OCI-LY1 (cell line): ENCODE measurements at regions not wholly inside any gene's neighbourhood (a gene's known extent, or its start where the extent isn't known, plus 50 kb on each side); places are given as distances from the start of the nearest gene placed in this dataset.

Source experiments
- H2AFZ ChIP-seq: fragments of 200-600 bp; sonication (generic), shearing (Covaris generic); 2 replicates; pipeline ENCODE4 v1.6.0; 2014; ENCODE audit warnings: antibody characterized with exemption, mild to moderate bottlenecking, low read length
- H3F3A ChIP-seq: fragments of 200-600 bp; sonication (generic), shearing (Covaris generic); 2 replicates; pipeline ENCODE4 v1.6.0; 2014; ENCODE audit warnings: mild to moderate bottlenecking, antibody characterized with exemption, low read length, moderate library complexity; ENCODE audit not compliant: insufficient read depth
- H3K27ac ChIP-seq: fragments of 200-600 bp; sonication (generic); 2 replicates; pipeline ENCODE4 v1.5.1; 2014; ENCODE audit warnings: low read length, mixed run types, mild to moderate bottlenecking, low read depth; ENCODE audit not compliant: poor library complexity, severe bottlenecking
- H3K27me3 ChIP-seq: fragments of 200-600 bp; sonication (generic); 2 replicates; pipeline ENCODE4 v1.6.0; 2014; ENCODE audit warnings: antibody characterized with exemption, mild to moderate bottlenecking, low read length, moderate library complexity; ENCODE audit not compliant: insufficient read depth
- H3K36me3 ChIP-seq: fragments of 200-600 bp; sonication (generic); 2 replicates; pipeline ENCODE4 v1.6.1; 2014; ENCODE audit warnings: mild to moderate bottlenecking, antibody characterized with exemption, low read length, moderate library complexity, mixed read lengths; ENCODE audit not compliant: insufficient read depth
- H3K4me1 ChIP-seq: fragments of 200-600 bp; sonication (generic); 2 replicates; pipeline ENCODE4 v1.5.1; 2014; ENCODE audit warnings: mild to moderate bottlenecking, low read length, moderate library complexity; ENCODE audit not compliant: insufficient read depth, severe bottlenecking
- H3K4me2 ChIP-seq: fragments of 200-600 bp; sonication (generic), shearing (Covaris generic); 2 replicates; pipeline ENCODE4 v1.6.1; 2014; ENCODE audit warnings: low read length
- H3K4me3 ChIP-seq: fragments of 200-600 bp; sonication (generic); 2 replicates; pipeline ENCODE4 v1.5.1; 2014; ENCODE audit warnings: low read length, low read depth, mild to moderate bottlenecking, mixed read lengths; ENCODE audit not compliant: poor library complexity, severe bottlenecking
- H3K79me2 ChIP-seq: fragments of 200-600 bp; shearing (Covaris generic); 2 replicates; pipeline ENCODE4 v1.6.1; 2016; ENCODE audit warnings: mixed run types, low read length, mixed read lengths; ENCODE audit not compliant: insufficient read depth
- H3K9ac ChIP-seq: fragments of 200-600 bp; sonication (generic), shearing (Covaris generic); 2 replicates; pipeline ENCODE4 v1.6.1; 2014; ENCODE audit warnings: mild to moderate bottlenecking, low read length, mixed read lengths
- H3K9me2 ChIP-seq: fragments of 200-600 bp; sonication (generic), shearing (Covaris generic); 2 replicates; pipeline ENCODE4 v1.6.1; 2014; ENCODE audit warnings: low read depth, mild to moderate bottlenecking, low read length, mixed read lengths
- H3K9me3 ChIP-seq: fragments of 200-600 bp; shearing (Covaris generic); 2 replicates; pipeline ENCODE4 v1.6.1; 2014; ENCODE audit warnings: low read length, mixed read lengths
- H4K20me1 ChIP-seq: fragments of 200-600 bp; sonication (generic), shearing (Covaris generic); 2 replicates; pipeline ENCODE4 v1.6.0; 2016; ENCODE audit warnings: mild to moderate bottlenecking, low read length; ENCODE audit not compliant: insufficient read depth
- CTCF ChIP-seq: fragments of 200-600 bp; sonication (generic), shearing (Covaris generic); IDR thresholded peaks from 2 replicates; pipeline ENCODE4 v1.5.1; 2017; ENCODE audit warnings: mild to moderate bottlenecking, antibody characterized with exemption, low read length, moderate library complexity, mixed read lengths
- EZH2 ChIP-seq: fragments of 200-600 bp; sonication (generic), shearing (Covaris generic); IDR thresholded peaks from 2 replicates; pipeline ENCODE4 v1.8.0; 2017; ENCODE audit warnings: borderline replicate concordance, mixed run types, mild to moderate bottlenecking, antibody characterized with exemption, low read length, moderate library complexity, mixed read lengths

DNA sequence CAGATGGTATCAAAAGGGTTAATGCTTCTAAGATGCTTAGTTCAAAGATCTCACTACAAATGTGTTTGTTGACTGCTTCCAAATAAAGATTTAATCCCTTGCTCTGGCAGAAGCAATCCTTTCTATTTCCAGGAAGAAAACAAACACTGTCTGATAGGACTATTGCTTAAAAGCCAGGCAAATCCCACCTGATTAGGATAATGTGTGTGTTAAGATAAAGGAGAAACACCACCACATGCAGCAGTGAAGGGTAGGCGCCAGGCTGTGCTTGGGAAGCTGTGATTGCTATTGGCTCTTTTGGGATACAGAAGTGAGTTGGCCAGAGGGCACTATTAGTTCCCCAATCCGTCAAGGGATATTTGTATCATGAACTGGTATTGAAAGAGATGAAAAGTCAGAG lies 62.8 kb upstream of the LRCH1 start:
- peaks cover 1% of the 10 kb centered on the region; the same call in 1 of the 2 replicates for H3K9me3 ChIP-seq
- H3K4me1 ChIP-seq, result no peaks in the 10 kb centered on the region
- no peaks in the 10 kb centered on the region for H3K27me3 ChIP-seq
- no peaks in the 10 kb centered on the region for H3K79me2 ChIP-seq
- no peak overlapping the region for H3K4me2 ChIP-seq
- H2AFZ ChIP-seq, result no peak overlapping the region
- H3F3A ChIP-seq, result no peaks in the 10 kb centered on the region
- H3K27ac ChIP-seq, result no peak overlapping the region
- TF ChIP-seq EZH2 (no peak), CTCF (no peak)
- H3K4me3 ChIP-seq, result no peak overlapping the region
- H3K9me2 ChIP-seq, result no peaks in the 10 kb centered on the region
- H4K20me1 ChIP-seq, result no peaks in the 10 kb centered on the region
- H3K36me3 ChIP-seq, result no peaks in the 10 kb centered on the region
- H3K9ac ChIP-seq, result no peak overlapping the region

DNA sequence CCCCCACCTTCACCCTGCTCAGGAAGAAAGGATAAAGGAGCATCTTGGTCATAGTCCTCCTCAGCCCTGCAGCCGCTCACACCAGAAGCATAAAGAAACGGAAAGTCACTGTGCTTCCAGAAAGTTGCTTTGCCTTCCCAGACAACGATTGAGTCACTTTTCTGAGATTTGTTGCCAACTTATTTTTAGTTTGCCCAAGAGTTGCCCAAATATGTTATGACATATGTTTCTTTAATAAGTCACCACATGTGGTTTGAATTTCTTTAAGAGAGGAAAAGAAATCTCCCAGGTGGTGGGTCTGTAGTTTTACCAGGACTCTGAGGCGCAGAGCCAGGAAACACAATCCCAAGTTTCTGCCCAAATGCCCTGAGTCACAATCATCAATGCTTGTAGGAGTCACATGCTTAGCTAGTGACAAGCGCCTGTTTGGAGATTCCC lies 63.4 kb upstream of the LRCH1 start:
- Histone ChIP-seq H3F3A (no peaks in the 10 kb centered on the region), H3K4me3 (no peak overlapping the region), H3K27me3 (no peaks in the 10 kb centered on the region), H3K9me3 (peaks cover 6% of the 10 kb centered on the region; the same call in 1 of the 2 replicates), H3K4me1 (no peaks in the 10 kb centered on the region), H3K9me2 (no peaks in the 10 kb centered on the region), H3K79me2 (no peaks in the 10 kb centered on the region), H4K20me1 (no peaks in the 10 kb centered on the region), H3K27ac (no peak overlapping the region), H3K9ac (no peak overlapping the region), H3K36me3 (no peaks in the 10 kb centered on the region), H2AFZ (no peak overlapping the region), H3K4me2 (no peak overlapping the region)
- TF ChIP-seq EZH2, result no peak
- TF ChIP-seq CTCF, result no peak

GRCh38 chr13:46487748-46488147 lies 65.2 kb upstream of the LRCH1 start:
- Histone ChIP-seq H3K36me3 (no peaks in the 10 kb centered on the region), H3K27ac (no peak overlapping the region), H2AFZ (no peak overlapping the region), H3K4me3 (no peak overlapping the region), H3K9me3 (peaks cover 13% of the 10 kb centered on the region; the same call in 1 of the 2 replicates), H3K4me1 (no peaks in the 10 kb centered on the region), H3F3A (no peaks in the 10 kb centered on the region), H4K20me1 (no peaks in the 10 kb centered on the region), H3K79me2 (no peaks in the 10 kb centered on the region), H3K9me2 (no peaks in the 10 kb centered on the region), H3K27me3 (no peaks in the 10 kb centered on the region), H3K4me2 (no peak overlapping the region), H3K9ac (no peak overlapping the region)
- TF ChIP-seq CTCF, result no peak
- no peak for TF ChIP-seq EZH2
